HG02623 (cell line): ENCODE measurements at regions not wholly inside any gene's neighbourhood (a gene's known extent, or its start where the extent isn't known, plus 50 kb on each side); places are given as distances from the start of the nearest gene placed in this dataset.

Source experiments
- ATAC-seq: cut with Tn5 transposase; IDR thresholded peaks from one replicate; pipeline ENCODE4 v1.9.1; 2021; ENCODE audit warnings: moderate library complexity; ENCODE audit not compliant: unreplicated experiment

DNA sequence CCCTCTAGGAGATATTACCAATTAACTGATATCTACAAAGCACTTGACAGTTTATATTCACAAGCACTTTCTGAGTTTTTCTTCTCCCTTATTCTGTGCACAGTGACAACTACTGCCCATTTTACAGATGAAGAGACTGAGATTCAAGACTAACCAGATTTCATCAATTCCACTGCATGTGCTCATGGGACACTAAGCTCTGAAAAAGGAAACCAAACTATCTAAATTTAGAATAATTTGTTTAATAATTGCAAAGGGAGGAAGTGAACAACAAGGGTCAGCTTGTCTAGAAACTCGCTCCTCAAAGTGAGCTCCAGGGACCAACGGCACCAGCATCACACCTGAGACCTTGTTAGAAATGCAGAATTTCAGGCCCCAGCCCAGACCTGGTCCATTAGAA, 50.8 kb upstream of the MYLIP start:
- ATAC-seq = no peak

DNA sequence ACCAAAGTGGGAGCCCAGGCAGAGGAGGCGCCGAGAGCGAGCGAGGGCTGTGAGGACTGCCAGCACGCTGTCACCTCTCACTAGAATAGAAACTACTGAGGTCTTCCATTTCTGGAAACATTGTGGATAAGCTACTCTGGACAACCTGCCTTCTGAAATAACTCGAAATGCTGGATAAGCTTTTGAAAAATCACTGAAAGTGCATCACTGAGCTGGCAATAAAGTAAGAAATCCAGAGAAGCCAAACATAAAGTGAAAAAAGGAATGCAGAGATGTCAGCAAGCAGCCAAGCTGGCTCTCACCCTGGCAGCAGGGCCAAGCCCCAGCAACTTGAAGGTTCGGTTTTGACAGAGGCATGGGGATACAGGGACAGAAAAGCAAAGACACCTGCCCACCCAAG, 59.2 kb upstream of the MYLIP start:
- no peak for ATAC-seq

DNA sequence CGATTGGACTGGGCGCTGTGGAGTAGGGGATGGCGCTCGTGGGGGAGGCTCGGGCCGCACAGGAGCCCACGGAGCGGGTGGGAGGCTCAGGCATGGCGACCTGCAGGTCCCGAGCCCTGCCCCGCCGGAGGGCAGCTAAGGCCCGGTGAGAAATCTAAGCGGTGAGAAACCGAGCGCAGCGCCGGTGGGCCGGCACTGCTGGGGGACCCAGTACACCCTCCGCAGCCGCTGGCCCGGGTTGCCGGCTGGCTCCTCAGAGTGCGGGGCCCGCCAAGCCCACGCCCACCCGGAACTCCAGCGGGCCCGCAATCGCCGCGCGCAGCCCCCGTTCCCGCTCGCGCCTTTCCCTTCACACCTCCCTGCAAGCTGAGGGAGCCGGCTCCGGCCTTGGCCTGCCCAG, 59.7 kb upstream of the MYLIP start:
- no peak for ATAC-seq

DNA sequence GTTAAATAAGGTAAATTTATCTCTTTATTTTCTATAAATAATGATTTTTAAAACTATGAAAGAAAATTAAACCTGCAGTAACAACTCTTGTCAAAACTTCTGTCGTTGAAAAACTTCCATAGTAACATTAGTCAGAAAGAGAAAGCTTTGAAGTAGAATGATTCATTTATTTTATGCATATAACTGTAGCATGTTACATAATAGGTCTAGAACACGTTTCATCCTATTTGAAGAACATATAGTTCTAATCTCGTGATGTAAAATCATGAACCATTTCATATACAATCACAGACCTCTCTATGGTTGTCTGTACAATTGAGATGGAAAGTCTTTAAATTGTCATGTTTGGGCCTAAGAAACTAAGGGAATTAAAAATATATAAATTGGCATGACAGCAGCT, 61.3 kb upstream of the MYLIP start:
- no peak for ATAC-seq

- no peak for ATAC-seq
Observed at GRCh38 chr6:16064671-16065072, 64.2 kb upstream of the MYLIP start.

DNA sequence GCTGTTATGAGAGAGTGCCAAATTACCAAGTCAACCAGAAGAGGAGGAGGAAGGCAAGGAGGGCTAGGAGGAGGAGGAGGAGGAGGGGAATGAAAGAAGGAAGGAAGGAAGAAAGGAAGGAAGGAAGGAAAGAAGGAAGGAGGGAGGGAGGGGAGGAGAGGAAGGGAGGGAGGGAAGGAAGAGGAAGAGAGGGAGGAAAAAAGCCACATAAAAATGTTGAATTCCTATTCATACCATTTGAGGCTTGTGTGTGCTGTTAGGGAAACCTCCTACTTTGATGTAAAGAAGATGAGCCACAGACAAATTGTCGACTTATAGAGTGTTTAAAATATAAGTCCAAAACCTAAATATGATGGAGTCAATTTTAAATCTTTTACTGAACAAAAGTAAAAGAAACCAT, 65.3 kb upstream of the MYLIP start:
- ATAC-seq = no peak

- no peak for ATAC-seq
Observed at GRCh38 chr6:16061818-16062217, 67.1 kb upstream of the MYLIP start.

DNA sequence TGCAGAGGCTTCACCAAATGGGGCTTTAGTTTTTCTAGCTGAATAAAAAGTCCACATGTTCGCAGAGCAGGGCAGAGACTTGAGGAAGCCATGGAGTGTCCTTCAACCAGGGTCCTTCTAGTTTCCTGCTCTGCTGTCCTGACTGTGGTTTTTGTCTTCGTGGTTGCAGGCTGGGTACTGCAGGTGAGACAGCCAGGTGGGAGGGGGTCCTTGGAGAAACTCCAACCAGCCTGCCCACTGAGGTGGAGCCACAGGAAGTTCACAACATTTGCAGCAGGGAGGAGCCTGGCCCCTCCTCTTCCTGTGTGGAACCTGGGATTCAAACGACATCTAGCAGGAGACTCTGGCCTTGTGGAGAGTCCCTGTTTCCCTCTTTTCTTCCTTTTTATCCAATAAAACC, 68.8 kb upstream of the MYLIP start:
- no peak for ATAC-seq

DNA sequence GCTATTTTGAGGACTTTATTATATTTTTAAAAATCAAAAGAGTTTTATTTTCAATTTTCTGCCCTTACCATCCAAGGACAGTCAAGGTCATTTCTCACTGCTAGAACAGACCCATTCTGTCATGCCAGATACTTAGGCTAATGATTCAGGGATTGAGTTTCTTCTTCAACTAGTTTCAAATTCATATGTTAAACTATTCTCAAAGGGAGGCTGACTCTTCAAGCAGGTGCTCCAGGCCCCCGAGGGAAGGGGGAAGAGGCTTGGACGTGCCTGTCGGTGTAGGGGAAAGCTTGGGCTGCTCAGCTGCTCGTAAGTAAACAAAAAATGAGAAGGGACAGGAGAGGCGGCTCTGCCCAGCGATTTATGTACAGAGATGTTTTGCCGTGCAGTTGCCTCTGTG, 69.4 kb upstream of the MYLIP start:
- no peak for ATAC-seq

DNA sequence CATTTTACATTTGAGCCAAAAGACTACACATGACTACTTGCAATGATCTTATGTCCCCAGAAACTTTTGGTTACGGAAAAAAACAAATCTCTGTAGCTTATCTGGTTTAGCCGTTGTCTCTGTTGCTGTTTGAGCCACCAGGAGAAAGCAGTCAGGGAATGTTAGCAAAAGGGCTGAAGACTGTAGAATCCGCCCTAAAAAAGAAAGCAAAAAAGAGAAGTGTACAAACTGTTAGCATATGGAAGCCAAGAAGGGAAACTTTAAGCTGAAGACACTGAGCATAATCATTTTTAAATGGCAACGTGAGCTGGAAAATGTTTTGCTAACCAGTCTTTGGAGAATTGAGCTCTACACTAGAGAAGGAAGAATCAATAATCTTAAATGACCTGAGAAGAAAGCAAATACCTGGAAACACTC, 69.9 kb upstream of the MYLIP start:
- ATAC-seq = no peak

DNA sequence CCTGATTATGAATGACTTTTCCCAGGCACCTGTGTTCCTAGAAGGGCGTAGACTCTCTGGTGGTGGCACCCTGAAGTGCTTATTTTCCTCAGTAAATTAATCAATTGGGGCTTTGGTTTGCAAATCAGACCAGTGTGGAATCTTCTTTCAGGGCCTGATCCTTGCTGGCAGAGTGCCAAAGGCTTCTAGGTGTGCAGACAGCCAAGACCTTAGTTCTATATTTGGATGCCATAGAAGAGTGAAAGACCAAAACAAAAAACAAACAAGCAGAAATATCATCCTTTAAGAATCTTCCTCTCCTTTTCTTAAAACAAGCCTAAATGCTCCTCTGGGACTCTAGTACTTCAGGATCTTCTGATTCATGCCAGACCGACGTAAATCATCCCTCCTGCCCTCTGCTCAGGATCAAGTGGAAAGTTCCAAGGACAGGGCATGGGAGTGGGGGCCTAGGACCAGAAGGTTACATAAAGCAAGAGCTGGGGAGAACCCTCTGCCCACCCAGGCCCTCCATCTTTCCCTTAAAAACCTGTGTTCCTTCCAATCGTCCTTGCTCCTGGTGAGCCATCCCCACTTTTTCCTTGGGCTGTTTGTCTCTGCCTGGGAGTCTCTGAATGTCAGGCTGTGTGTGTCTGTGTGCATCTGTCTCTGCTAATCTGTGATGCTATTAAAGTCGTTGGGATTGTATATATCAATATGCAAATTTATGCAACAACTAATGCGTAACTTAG, 70.5 kb upstream of the MYLIP start:
- ATAC-seq = no peak

DNA sequence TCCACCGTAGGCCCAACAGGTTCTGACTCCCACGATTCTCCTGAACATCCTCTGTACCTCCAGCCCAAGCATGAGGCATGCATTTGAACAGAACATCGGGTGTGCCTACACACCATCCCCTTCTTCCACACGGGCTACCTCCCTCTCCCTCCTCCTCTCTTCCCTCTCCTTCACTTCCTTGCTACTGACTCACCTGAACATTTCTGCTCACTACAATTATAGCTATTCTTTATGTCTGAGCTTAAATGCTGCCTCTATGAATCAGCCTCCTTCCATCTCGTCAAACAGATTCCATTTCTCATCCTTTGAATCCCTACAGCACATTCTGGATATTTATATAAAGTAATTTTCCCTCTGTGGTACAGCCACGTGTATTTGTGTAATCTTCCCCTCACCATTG, 71.4 kb upstream of the MYLIP start:
- no peak for ATAC-seq

GRCh38 chr6:16056263-16056870, 72.5 kb upstream of the MYLIP start:
- ATAC-seq = no peak

DNA sequence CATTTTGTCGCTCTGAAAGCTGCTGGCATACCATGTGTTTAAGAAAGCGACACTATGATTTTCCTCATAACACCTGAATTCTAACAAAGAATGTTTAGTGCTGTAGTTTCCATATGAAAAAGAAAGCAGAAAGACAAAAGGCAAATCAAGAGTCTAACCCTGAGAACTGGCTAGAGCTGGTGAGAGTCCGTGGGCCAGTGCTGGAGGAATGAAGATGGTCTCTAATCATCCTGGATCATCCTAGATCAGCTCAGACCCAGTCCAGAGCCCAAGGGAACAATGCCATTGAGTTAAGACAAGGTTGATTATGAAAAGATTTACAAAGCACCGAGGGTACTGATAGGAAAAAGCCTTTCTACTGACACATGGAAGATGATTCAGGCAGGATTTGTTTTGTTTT, 73.0 kb upstream of the MYLIP start:
- no peak for ATAC-seq

GRCh38 chr6:16049168-16049567, 79.7 kb upstream of the MYLIP start:
- ATAC-seq = no peak

GRCh38 chr6:16048221-16048620, 80.7 kb upstream of the MYLIP start:
- no peak for ATAC-seq

- no peak for ATAC-seq
Observed at GRCh38 chr6:16047435-16047990, 81.4 kb upstream of the MYLIP start.

DNA sequence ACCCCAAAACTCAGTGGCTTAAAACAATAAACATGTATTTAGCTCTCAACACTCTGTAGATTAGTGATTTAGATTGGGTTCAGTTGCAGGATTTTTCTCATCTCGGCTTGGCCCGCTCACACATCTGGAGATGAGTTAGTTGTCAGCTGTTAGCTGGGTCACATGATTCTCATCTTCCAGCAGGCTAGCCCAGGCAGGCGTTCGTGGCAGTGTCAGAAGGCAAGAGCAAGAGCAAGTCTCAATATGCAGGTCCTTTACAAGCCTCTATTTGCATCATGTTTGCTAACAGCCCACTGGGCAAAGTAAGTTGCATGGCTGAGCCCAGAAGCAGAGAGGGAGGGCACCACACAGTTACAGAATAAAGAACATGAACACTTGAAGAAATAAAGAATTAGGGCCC, 83.6 kb upstream of the MYLIP start:
- ATAC-seq = no peak

- no peak for ATAC-seq
Observed at GRCh38 chr6:16044211-16044643, 84.7 kb upstream of the MYLIP start.

DNA sequence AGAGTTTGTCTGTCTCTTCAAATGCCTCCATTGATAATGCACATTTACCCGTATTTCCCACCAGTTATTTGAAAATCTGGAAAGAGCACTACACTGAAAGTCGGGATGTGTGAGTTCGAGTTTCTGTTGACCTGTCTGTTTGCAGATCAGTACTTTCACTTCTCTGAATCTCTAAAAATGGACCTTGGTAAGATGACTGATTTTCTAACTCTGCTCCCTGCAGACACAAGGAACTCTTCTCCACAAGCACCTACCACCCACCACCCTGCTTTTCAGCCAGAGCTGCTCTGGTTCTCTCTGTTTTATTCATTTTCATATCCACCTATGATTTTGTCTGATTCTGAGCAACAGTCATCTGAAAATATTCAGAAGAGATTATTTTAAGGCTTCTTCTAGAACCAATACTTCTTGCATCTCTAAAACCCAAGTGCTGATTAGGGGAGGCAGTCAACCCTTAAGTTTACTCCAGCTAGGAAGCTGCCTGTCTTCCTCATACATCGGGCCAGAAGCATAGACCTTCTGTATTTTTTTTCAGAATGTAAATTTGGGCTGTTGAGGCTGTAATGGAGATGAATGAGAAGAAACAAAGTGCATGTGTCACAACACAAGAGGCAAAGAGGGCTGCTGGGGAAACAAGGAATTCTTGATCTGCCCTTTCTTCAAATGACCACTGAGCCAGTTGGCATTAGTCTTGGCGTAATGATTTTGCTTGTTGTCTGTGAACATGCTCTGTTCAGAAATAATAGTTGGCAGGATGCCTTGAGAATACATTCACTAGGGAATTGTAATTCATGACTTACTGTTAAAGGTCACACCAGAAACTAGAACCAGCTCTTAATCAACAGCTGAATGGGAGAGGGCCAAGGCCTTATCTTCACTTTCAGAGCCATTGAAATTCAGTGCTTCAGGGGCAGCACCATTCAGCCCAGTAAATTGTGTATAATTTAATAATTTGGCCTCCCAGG, 85.4 kb upstream of the MYLIP start:
- ATAC-seq = peak; percentile 65

- ATAC-seq = no peak
Observed at GRCh38 chr6:16042751-16043150, 86.1 kb upstream of the MYLIP start.
